ENCODE measurements at regions not wholly inside any gene's neighbourhood (a gene's known extent, or its start where the extent isn't known, plus 50 kb on each side); places are given as distances from the start of the nearest gene placed in this dataset.

GRCh38 chr5:168022446-168023169, 268.8 kb upstream of the WWC1 start:
- no peak for TF ChIP-seq CTCF (IDR thresholded peaks at IDR 0.05; ENCODE audit: low read depth, low read length)
- Histone ChIP-seq H3K36me3 (no peaks in the 10 kb centered on the region), H3K4me1 (no peaks in the 10 kb centered on the region), H3K27me3 (peaks cover 55% of the 10 kb centered on the region), H3K4me3 (ENCODE audit: low read depth, low read length) (no peak overlapping the region), H3K9me3 (no peaks in the 10 kb centered on the region)
- no peak for DNase-seq

DNA sequence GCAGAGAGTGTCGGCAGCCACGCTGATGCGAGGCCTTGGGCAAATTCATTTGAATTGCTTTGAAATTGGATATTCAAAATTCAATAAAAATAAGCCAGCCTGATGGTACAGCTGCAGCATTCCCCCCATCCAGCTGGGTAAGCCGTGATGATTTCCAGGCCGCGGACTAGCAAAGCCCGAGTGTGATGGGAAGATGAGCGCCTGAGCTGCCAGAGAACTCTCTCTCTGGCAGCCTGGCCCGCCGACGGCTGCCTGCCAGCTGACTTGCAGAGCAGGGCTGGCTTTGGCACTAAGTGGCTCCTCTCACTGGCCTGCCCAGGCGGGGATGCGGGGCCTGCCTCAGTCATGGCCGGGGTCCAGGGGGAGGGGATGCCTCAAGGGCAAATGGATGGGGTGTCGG, 268.3 kb upstream of the WWC1 start:
- peak; percentile 35 for DNase-seq
- Histone ChIP-seq H3K36me3 (no peaks in the 10 kb centered on the region), H3K4me1 (no peaks in the 10 kb centered on the region), H3K27me3 (peaks cover 55% of the 10 kb centered on the region), H3K4me3 (ENCODE audit: low read depth, low read length) (no peak overlapping the region), H3K9me3 (no peaks in the 10 kb centered on the region)
- no peak for TF ChIP-seq CTCF (IDR thresholded peaks at IDR 0.05; ENCODE audit: low read depth, low read length)

DNA sequence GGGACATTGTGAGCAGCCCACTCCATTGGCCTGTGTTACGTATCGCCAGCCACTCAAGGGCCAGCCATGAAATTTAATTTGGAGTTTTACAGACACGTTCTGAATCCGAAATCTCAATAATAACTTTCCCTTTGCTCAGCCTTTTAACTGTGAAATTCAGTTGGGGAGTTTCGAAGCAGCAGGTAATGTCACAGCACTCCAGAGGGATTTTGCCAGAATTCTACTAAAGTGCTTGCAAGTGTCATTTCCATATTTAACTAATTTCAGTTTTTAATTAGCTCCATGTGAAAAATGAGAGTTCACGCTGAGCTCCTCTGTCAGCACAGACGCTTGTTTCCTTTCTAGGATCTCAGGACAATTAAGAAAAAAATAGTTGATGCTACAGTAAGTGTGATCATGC, 267.1 kb upstream of the WWC1 start:
- Histone ChIP-seq H3K27me3 (peaks cover 52% of the 10 kb centered on the region), H3K36me3 (no peaks in the 10 kb centered on the region), H3K9me3 (no peaks in the 10 kb centered on the region), H3K4me3 (ENCODE audit: low read depth, low read length) (no peak overlapping the region), H3K4me1 (no peaks in the 10 kb centered on the region)
- no peak for TF ChIP-seq CTCF (IDR thresholded peaks at IDR 0.05; ENCODE audit: low read depth, low read length)
- DNase-seq = no peak

DNA sequence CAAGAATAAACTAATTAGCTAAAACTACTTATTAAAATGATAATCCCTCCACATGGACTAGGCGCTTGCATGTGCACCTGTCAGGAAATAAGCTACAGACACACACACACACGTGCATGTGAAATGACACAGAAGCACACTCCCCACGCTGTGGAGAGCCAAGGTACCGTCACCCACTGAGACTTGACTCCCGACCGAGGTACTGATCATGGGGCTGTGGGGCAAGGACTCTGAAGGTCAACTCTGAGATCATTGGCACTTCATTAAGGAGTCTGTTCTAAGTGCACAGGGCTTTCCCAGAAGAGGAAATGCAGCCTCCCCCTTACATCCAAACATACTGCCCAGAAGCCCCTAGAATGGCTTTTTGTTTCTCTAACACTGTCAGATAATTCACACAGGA, 264.4 kb upstream of the WWC1 start:
- H3K4me3 ChIP-seq (ENCODE audit: low read depth, low read length) = no peak overlapping the region
- no peaks in the 10 kb centered on the region for H3K36me3 ChIP-seq
- no peaks in the 10 kb centered on the region for H3K4me1 ChIP-seq
- no peak for DNase-seq
- TF ChIP-seq CTCF (IDR thresholded peaks at IDR 0.05; ENCODE audit: low read depth, low read length) = no peak
- peaks cover 42% of the 10 kb centered on the region for H3K27me3 ChIP-seq
- H3K9me3 ChIP-seq = no peaks in the 10 kb centered on the region

GRCh38 chr5:168030912-168031311, 260.5 kb upstream of the WWC1 start:
- Histone ChIP-seq H3K27me3 (peaks cover 10% of the 10 kb centered on the region; the same call in 1 of the 2 replicates), H3K9me3 (no peaks in the 10 kb centered on the region), H3K4me1 (no peaks in the 10 kb centered on the region), H3K4me3 (ENCODE audit: low read depth, low read length) (no peak overlapping the region), H3K36me3 (no peaks in the 10 kb centered on the region)
- TF ChIP-seq CTCF (IDR thresholded peaks at IDR 0.05; ENCODE audit: low read depth, low read length) = no peak
- no peak for DNase-seq

GRCh38 chr5:168031614-168032013, 259.8 kb upstream of the WWC1 start:
- no peak overlapping the region for H3K4me3 ChIP-seq (ENCODE audit: low read depth, low read length)
- H3K4me1 ChIP-seq = no peaks in the 10 kb centered on the region
- no peaks in the 10 kb centered on the region for H3K36me3 ChIP-seq
- H3K9me3 ChIP-seq = no peaks in the 10 kb centered on the region
- TF ChIP-seq CTCF (IDR thresholded peaks at IDR 0.05; ENCODE audit: low read depth, low read length) = no peak
- DNase-seq = no peak
- H3K27me3 ChIP-seq = peaks cover 10% of the 10 kb centered on the region; the same call in 1 of the 2 replicates

All from BE2C (cell line).